SK-N-SH treated with all-trans-retinoic acid at 6 μM for 48 hours (cell line): ENCODE measurements at regions not wholly inside any gene's neighbourhood (a gene's known extent, or its start where the extent isn't known, plus 50 kb on each side); places are given as distances from the start of the nearest gene placed in this dataset.

ENCODE experiments used
- ATAC-seq: fragments of 200-7000 bp; cut with Tn5 transposase; 3 replicates; pipeline ENCODE4 v1.9.1; 2020; ENCODE audit warnings: mild to moderate bottlenecking, moderate library complexity
- ARNTL ChIP-seq: fragments of 450-650 bp; formaldehyde crosslinking; IDR thresholded peaks from 2 replicates; pipeline ENCODE4 v1.5.0; 2020; ENCODE audit warnings: low read depth, mild to moderate bottlenecking, moderate library complexity, borderline replicate concordance
- BACH2 ChIP-seq: fragments of 250-450 bp; sonication (Bioruptor Pico); IDR thresholded peaks from 2 replicates; pipeline ENCODE4 v1.9.0; 2021; ENCODE audit warnings: mild to moderate bottlenecking, borderline replicate concordance
- CREB5 ChIP-seq: fragments of 250-450 bp; sonication (Bioruptor Pico); IDR thresholded peaks from 2 replicates; pipeline ENCODE4 v1.5.1; 2020; ENCODE audit warnings: low read depth, mild to moderate bottlenecking, moderate library complexity
- CSDC2 ChIP-seq: fragments of 250-450 bp; sonication (Bioruptor Pico); IDR thresholded peaks from 2 replicates; pipeline ENCODE4 v1.5.0; 2020; ENCODE audit warnings: mild to moderate bottlenecking, moderate library complexity
- CSRNP3 ChIP-seq: fragments of 250-450 bp; sonication (Bioruptor Pico); IDR thresholded peaks from 2 replicates; pipeline ENCODE4 v1.5.1; 2021; ENCODE audit warnings: mild to moderate bottlenecking, moderate library complexity
- ESRRG ChIP-seq: fragments of 250-450 bp; sonication (Bioruptor Pico); IDR thresholded peaks from 2 replicates; pipeline ENCODE4 v1.6.1; 2021; ENCODE audit warnings: mild to moderate bottlenecking
- ISL1 ChIP-seq: fragments of 250-450 bp; sonication (Bioruptor Pico); IDR thresholded peaks from 2 replicates; pipeline ENCODE4 v2.1.2; 2022; ENCODE audit warnings: mild to moderate bottlenecking, moderate library complexity
- OSR1 ChIP-seq: fragments of 250-450 bp; sonication (Bioruptor Pico); IDR thresholded peaks from 2 replicates; pipeline ENCODE4 v1.8.0; 2022; ENCODE audit warnings: moderate library complexity, mild to moderate bottlenecking, inconsistent platforms
- PATZ1 ChIP-seq: fragments of 250-450 bp; sonication (Bioruptor Pico); IDR thresholded peaks from 2 replicates; pipeline ENCODE4 v1.8.0; 2020; ENCODE audit warnings: mild to moderate bottlenecking, moderate library complexity, borderline replicate concordance
- PPARA ChIP-seq: fragments of 250-450 bp; sonication (Bioruptor Pico); IDR thresholded peaks from 2 replicates; pipeline ENCODE4 v1.5.0; 2020; ENCODE audit warnings: mild to moderate bottlenecking, borderline replicate concordance
- RARB ChIP-seq: fragments of 250-450 bp; sonication (Bioruptor Pico); IDR thresholded peaks from 2 replicates; pipeline ENCODE4 v1.8.0; 2021; ENCODE audit warnings: mild to moderate bottlenecking, moderate library complexity
- SNAI2 ChIP-seq: fragments of 250-450 bp; sonication (Bioruptor Pico); IDR thresholded peaks from 2 replicates; pipeline ENCODE4 v1.5.0; 2020; ENCODE audit warnings: mild to moderate bottlenecking, moderate library complexity
- TCF4 ChIP-seq: fragments of 250-450 bp; sonication (Bioruptor Pico); IDR thresholded peaks from 2 replicates; pipeline ENCODE4 v1.8.0; 2021; ENCODE audit warnings: mild to moderate bottlenecking, moderate library complexity, borderline replicate concordance
- TOX ChIP-seq: fragments of 250-450 bp; sonication (Bioruptor Pico); IDR thresholded peaks from 2 replicates; pipeline ENCODE4 v1.8.0; 2021; ENCODE audit warnings: mild to moderate bottlenecking, moderate library complexity, borderline replicate concordance
- TSHZ2 ChIP-seq: fragments of 250-450 bp; sonication (Bioruptor Pico); IDR thresholded peaks from 2 replicates; pipeline ENCODE4 v1.5.0; 2020; ENCODE audit warnings: mild to moderate bottlenecking, moderate library complexity
- ZC3H10 ChIP-seq: fragments of 250-450 bp; sonication (Bioruptor Pico); IDR thresholded peaks from 2 replicates; pipeline ENCODE4 v1.5.1; 2021; ENCODE audit warnings: mild to moderate bottlenecking, moderate library complexity
- ZFP3 ChIP-seq: fragments of 250-450 bp; sonication (Bioruptor Pico); IDR thresholded peaks from 2 replicates; pipeline ENCODE4 v1.5.0; 2020; ENCODE audit warnings: mild to moderate bottlenecking, moderate library complexity
- ZFP30 ChIP-seq: fragments of 450-650 bp; formaldehyde crosslinking; IDR thresholded peaks from 2 replicates; pipeline ENCODE4 v1.5.0; 2022; ENCODE audit warnings: mild to moderate bottlenecking, moderate library complexity
- ZNF565 ChIP-seq: fragments of 450-650 bp; formaldehyde crosslinking; conservative IDR thresholded peaks from 2 replicates; pipeline ENCODE4 v1.5.0; 2020; ENCODE audit warnings: low read depth, mild to moderate bottlenecking, moderate library complexity
- ZNF70 ChIP-seq: fragments of 450-650 bp; formaldehyde crosslinking; IDR thresholded peaks from 2 replicates; pipeline ENCODE4 v1.5.0; 2020; ENCODE audit warnings: mild to moderate bottlenecking, moderate library complexity
- ZNF8 ChIP-seq: fragments of 450-650 bp; formaldehyde crosslinking; IDR thresholded peaks from 2 replicates; pipeline ENCODE4 v1.5.0; 2020; ENCODE audit warnings: mild to moderate bottlenecking, moderate library complexity

GRCh38 chr13:94780421-94780820 is 68.1 kb upstream of the SOX21 start:
- TF ChIP-seq CSDC2 (CRISPR knock-in tag): no peak
- TF ChIP-seq ARNTL: no peak
- no peak for TF ChIP-seq CREB5
- TF ChIP-seq TOX: no peak
- no peak for TF ChIP-seq BACH2 (CRISPR knock-in tag)
- ATAC-seq: no peak

- TF ChIP-seq ZNF8 (CRISPR knock-in tag) (no peak), SNAI2 (CRISPR knock-in tag) (no peak), ZNF565 (CRISPR knock-in tag) (no peak), PATZ1 (CRISPR knock-in tag) (no peak), TCF4 (CRISPR knock-in tag) (no peak), ZFP30 (CRISPR knock-in tag) (no peak), TSHZ2 (CRISPR knock-in tag) (no peak), CSRNP3 (no peak), OSR1 (CRISPR knock-in tag) (no peak), ZC3H10 (CRISPR knock-in tag) (no peak), ARNTL (no peak), ZFP3 (CRISPR knock-in tag) (no peak), RARB (CRISPR knock-in tag) (no peak), TOX (no peak), ESRRG (CRISPR knock-in tag) (no peak), ZNF70 (no peak), BACH2 (CRISPR knock-in tag) (no peak)
- no peak for ATAC-seq
Observed at GRCh38 chr13:94778986-94779385, 66.6 kb upstream of the SOX21 start.

- TF ChIP-seq ISL1 (CRISPR knock-in tag): no peak
- TF ChIP-seq PATZ1 (CRISPR knock-in tag): no peak
- TF ChIP-seq ARNTL: no peak
- no peak for TF ChIP-seq ZNF8 (CRISPR knock-in tag)
- no peak for TF ChIP-seq CREB5
- no peak for TF ChIP-seq ZFP30 (CRISPR knock-in tag)
- no peak for TF ChIP-seq SNAI2 (CRISPR knock-in tag)
- no peak for TF ChIP-seq TOX
- no peak for TF ChIP-seq CSRNP3
- TF ChIP-seq TSHZ2 (CRISPR knock-in tag): no peak
- TF ChIP-seq PPARA: no peak
- no peak for TF ChIP-seq CSDC2 (CRISPR knock-in tag)
- no peak for TF ChIP-seq OSR1 (CRISPR knock-in tag)
- no peak for TF ChIP-seq ZFP3 (CRISPR knock-in tag)
- no peak for TF ChIP-seq ZNF565 (CRISPR knock-in tag)
- TF ChIP-seq, all 23 proteins: peak for 0
- ATAC-seq: no peak
Observed at GRCh38 chr13:94778585-94778984, 66.2 kb upstream of the SOX21 start.
